Adrenal gland (tissue), 5 donors: ENCODE measurements at regions not wholly inside any gene's neighbourhood (a gene's known extent, or its start where the extent isn't known, plus 50 kb on each side); places are given as distances from the start of the nearest gene placed in this dataset.

Experiments used
- CTCF ChIP-seq, 6 experiments: fragments of 450-650 bp in 4 of 6; fragments of 200-600 bp in 2 of 6; sonication (generic) in 1 of 6; IDR thresholded peaks; 1 replicate in 5 of 6; 2 replicates in 1 of 6; pipeline versions ENCODE4 v1.5.1 to v1.8.0; 2016 to 2021; ENCODE audit warnings: antibody characterized with exemption in 6 of 6, mild to moderate bottlenecking in 2 of 6, moderate library complexity in 1 of 6
- POLR2A ChIP-seq, 2 donors: fragments of 450-650 bp; IDR thresholded peaks; one replicate each; pipeline ENCODE4 v1.6.1; 2017; ENCODE audit warnings: antibody characterized with exemption in 2 of 2, mild to moderate bottlenecking in 2 of 2, moderate library complexity in 1 of 2
- donor health status: DM: no; HTN: no; CAD: no.

GRCh38 chr2:215625207-215625606 lies 189.3 kb upstream of the FN1 start:
- TF ChIP-seq POLR2A (IDR thresholded peaks at IDR 0.05), result no peak
- no peak for TF ChIP-seq CTCF (IDR thresholded peaks at IDR 0.05)
